Kidney capillary endothelial cell (primary cell): ENCODE measurements at regions not wholly inside any gene's neighbourhood (a gene's known extent, or its start where the extent isn't known, plus 50 kb on each side); places are given as distances from the start of the nearest gene placed in this dataset.

ENCODE experiments used
- DNase-seq: peaks from one replicate; pipeline ENCODE4 v3.0.0-alpha.2; 2018; ENCODE audit warnings: low spot score

GRCh38 chr1:209265301-209265700 lies 318.2 kb upstream of the CAMK1G start:
- DNase-seq = no peak

- DNase-seq = no peak
These were observed 316.8 kb upstream of the CAMK1G start for GRCh38 chr1:209266590-209267205.

GRCh38 chr1:209267968-209268367 lies 315.5 kb upstream of the CAMK1G start:
- no peak for DNase-seq

- DNase-seq = no peak
These were observed 315.0 kb upstream of the CAMK1G start for GRCh38 chr1:209268479-209268878.

GRCh38 chr1:209276321-209276720 lies 307.2 kb upstream of the CAMK1G start:
- DNase-seq = no peak

GRCh38 chr1:209277662-209278061 lies 305.9 kb upstream of the CAMK1G start:
- DNase-seq = no peak

GRCh38 chr1:209291715-209292114 lies 291.8 kb upstream of the CAMK1G start:
- DNase-seq = no peak

- no peak for DNase-seq
These were observed 280.5 kb upstream of the CAMK1G start for GRCh38 chr1:209302779-209303568.

GRCh38 chr1:209304166-209304565 lies 279.3 kb upstream of the CAMK1G start:
- no peak for DNase-seq

- no peak for DNase-seq
These were observed 278.1 kb upstream of the CAMK1G start for GRCh38 chr1:209305221-209305954.

- DNase-seq = no peak
These were observed 275.7 kb upstream of the CAMK1G start for GRCh38 chr1:209307846-209308245.

- DNase-seq = no peak
These were observed 274.3 kb upstream of the CAMK1G start for GRCh38 chr1:209309198-209309597.

GRCh38 chr1:209311770-209312169 lies 271.7 kb upstream of the CAMK1G start:
- no peak for DNase-seq

GRCh38 chr1:209316929-209317328 lies 266.6 kb upstream of the CAMK1G start:
- DNase-seq = no peak

- no peak for DNase-seq
These were observed 265.1 kb upstream of the CAMK1G start for GRCh38 chr1:209318181-209319056.

GRCh38 chr1:209319057-209319432 lies 264.5 kb upstream of the CAMK1G start:
- no peak for DNase-seq

- no peak for DNase-seq
These were observed 264.0 kb upstream of the CAMK1G start for GRCh38 chr1:209319549-209319948.

- DNase-seq = no peak
These were observed 259.8 kb upstream of the CAMK1G start for GRCh38 chr1:209323743-209324142.

GRCh38 chr1:209324901-209325871 lies 258.3 kb upstream of the CAMK1G start:
- no peak for DNase-seq

GRCh38 chr1:209326076-209326475 lies 257.4 kb upstream of the CAMK1G start:
- DNase-seq = no peak

GRCh38 chr1:209326831-209327230 lies 256.7 kb upstream of the CAMK1G start:
- no peak for DNase-seq
